HFF-Myc (cell line): ENCODE measurements at regions not wholly inside any gene's neighbourhood (a gene's known extent, or its start where the extent isn't known, plus 50 kb on each side); places are given as distances from the start of the nearest gene placed in this dataset.

Experiments
- DNase-seq: peaks from one replicate; pipeline ENCODE4 v3.0.0-alpha.2; 2011; ENCODE audit warnings: low read depth; ENCODE audit errors: extremely low read depth
- H3K4me3 ChIP-seq: replicated peaks from 2 replicates; pipeline ENCODE4 v1.5.1; 2011; ENCODE audit warnings: low read depth, mild to moderate bottlenecking, control low read depth, low read length
- TF ChIP-seq, protein P1 (sequence below): IDR thresholded peaks from 2 replicates; pipeline ENCODE4 v1.5.1; 2012; ENCODE audit warnings: mild to moderate bottlenecking, low read depth, low read length, control low read depth; ENCODE audit errors: missing control alignments

DNA sequence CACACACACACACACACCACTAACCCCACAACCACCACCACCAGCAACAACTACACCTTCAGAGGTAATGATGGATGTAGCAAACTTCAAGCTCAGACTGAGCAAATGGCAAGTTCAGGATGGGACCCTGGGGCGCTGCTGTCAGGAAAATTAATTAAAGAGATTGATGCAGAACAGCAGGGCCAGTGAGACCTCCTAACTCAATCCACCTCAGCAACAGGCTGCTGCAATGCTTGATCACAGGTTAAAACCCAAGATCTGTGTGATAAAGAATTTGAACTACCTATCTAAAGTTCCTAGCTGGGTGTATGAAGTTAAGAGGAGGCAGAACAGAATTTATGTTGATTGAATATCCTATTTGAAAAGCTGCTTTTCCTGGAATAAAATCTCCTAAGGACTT is 140.3 kb upstream of the FER start:
- DNase-seq = no peak
- H3K4me3 ChIP-seq = no peak overlapping the region
- TF ChIP-seq, protein P1, sequence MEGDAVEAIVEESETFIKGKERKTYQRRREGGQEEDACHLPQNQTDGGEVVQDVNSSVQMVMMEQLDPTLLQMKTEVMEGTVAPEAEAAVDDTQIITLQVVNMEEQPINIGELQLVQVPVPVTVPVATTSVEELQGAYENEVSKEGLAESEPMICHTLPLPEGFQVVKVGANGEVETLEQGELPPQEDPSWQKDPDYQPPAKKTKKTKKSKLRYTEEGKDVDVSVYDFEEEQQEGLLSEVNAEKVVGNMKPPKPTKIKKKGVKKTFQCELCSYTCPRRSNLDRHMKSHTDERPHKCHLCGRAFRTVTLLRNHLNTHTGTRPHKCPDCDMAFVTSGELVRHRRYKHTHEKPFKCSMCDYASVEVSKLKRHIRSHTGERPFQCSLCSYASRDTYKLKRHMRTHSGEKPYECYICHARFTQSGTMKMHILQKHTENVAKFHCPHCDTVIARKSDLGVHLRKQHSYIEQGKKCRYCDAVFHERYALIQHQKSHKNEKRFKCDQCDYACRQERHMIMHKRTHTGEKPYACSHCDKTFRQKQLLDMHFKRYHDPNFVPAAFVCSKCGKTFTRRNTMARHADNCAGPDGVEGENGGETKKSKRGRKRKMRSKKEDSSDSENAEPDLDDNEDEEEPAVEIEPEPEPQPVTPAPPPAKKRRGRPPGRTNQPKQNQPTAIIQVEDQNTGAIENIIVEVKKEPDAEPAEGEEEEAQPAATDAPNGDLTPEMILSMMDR = no peak

- no peak overlapping the region for H3K4me3 ChIP-seq
- TF ChIP-seq, protein P1 = no peak
- no peak for DNase-seq
Observed at GRCh38 chr5:108606185-108606584, 141.5 kb upstream of the FER start.

DNA sequence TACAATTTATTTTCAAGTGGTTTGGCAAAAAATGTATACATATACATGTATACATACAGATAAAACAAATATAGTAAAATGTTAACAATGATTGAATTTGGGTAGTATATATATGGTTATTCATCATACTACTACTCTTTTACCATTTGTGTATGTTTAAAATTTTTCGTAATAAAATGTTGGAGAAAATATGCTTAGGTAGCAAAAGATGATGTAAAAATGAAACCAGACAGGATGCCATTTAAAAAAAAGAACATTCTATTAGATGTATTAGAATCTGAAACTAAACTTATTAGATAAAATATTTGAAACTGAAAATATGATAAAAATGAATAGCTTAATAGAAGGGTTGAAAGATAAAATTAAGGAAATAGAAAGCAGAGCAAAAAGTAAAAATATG is 144.9 kb upstream of the FER start:
- no peak for DNase-seq
- H3K4me3 ChIP-seq = no peak overlapping the region
- TF ChIP-seq, protein P1 = no peak

DNA sequence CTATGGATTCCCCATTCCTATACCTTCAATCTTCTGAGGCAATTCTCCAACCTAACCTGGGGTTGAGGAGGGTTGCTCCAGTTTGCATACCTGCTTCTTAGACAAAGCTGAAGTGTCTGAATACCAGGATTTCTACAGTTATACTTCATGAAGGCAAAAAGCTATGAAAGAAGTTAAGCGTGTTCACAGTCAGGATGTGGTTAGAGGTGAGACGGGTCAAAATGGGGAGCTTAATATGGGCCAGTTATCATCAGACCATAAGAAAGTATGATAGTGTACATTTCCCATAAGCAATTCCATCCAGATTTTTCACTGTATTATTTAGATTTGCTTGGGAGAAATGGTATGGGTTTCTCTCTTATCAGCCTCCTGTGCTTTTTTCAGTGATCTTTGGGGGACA is 156.9 kb upstream of the FER start:
- TF ChIP-seq, protein P1 = no peak
- no peak for DNase-seq
- no peak overlapping the region for H3K4me3 ChIP-seq

DNA sequence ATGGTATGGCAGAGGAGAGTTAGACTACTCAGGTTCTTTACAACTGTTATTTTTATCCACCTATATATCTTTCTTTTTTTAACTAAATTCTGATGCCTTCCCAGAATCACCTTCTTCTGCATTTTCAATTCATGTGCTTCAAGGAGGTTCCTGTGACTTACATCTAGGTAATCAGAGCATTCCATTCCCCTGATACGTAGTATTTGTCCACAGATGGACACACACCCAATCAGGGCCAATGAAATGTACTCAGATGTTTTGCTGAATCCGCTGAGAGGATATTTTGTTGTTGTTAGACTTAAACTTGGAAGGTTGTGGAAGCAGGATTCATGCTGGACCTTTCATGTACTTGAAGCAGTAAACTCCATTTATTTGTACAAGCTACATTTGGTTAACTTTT is 159.4 kb upstream of the FER start:
- TF ChIP-seq, protein P1 = no peak
- no peak overlapping the region for H3K4me3 ChIP-seq
- no peak for DNase-seq

- TF ChIP-seq, protein P1 = no peak
- no peak overlapping the region for H3K4me3 ChIP-seq
- DNase-seq = no peak
Observed at GRCh38 chr5:108587821-108588220, 159.9 kb upstream of the FER start.

GRCh38 chr5:108581026-108581425 is 166.7 kb upstream of the FER start:
- no peak overlapping the region for H3K4me3 ChIP-seq
- DNase-seq = no peak
- TF ChIP-seq, protein P1 = no peak
